Muscle layer of colon (tissue), 2 donors: ENCODE measurements at regions not wholly inside any gene's neighbourhood (a gene's known extent, or its start where the extent isn't known, plus 50 kb on each side); places are given as distances from the start of the nearest gene placed in this dataset.

Experiments used
- H3K27ac ChIP-seq: one replicate; pipeline ENCODE4 v1.7.0; 2013; ENCODE audit warnings: low read depth, mild to moderate bottlenecking, low read length, moderate library complexity
- H3K27me3 ChIP-seq, 2 donors: one replicate each; pipeline ENCODE4 v1.7.0; 2013; ENCODE audit warnings: low read length in 2 of 2, mild to moderate bottlenecking in 2 of 2; ENCODE audit not compliant: insufficient read depth in 2 of 2, control insufficient read depth in 1 of 2
- H3K36me3 ChIP-seq: one replicate; pipeline ENCODE4 v1.7.0; 2013; ENCODE audit warnings: mild to moderate bottlenecking, low read length; ENCODE audit not compliant: insufficient read depth
- H3K4me1 ChIP-seq: one replicate; pipeline ENCODE4 v1.7.0; 2013; ENCODE audit warnings: mild to moderate bottlenecking, low read length; ENCODE audit not compliant: insufficient read depth
- H3K4me3 ChIP-seq, 2 donors: one replicate each; pipeline ENCODE4 v1.7.0; 2013; ENCODE audit warnings: low read length in 2 of 2, low read depth in 1 of 2, mild to moderate bottlenecking in 1 of 2, moderate library complexity in 1 of 2
- H3K9ac ChIP-seq: one replicate; pipeline ENCODE4 v1.7.0; 2013; ENCODE audit warnings: low read length
- H3K9me3 ChIP-seq: one replicate; pipeline ENCODE4 v1.7.0; 2013; ENCODE audit warnings: mild to moderate bottlenecking, low read length
- donor health status: abdominal sarcoma.
- donor health status: Adenocarcinoma of cecum.

DNA sequence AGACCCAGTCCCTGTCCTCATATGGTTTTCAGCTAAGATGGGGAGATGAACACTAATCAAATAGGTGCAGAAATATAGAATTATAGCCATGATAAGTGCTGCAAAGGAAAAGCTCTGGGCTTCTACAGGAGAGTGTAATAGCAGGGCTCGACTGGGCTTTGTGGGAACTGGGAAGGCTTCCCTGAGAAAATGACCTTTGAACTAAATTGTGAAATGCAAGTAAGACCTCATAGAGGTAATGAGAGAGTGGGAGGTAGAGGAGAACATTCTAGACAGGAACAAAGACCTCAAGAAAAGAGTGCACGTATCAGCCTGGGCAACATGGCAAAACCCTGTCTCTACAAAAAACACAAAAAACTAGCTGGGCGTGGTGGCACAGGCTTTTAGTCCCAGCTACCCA is 231.6 kb downstream of the ABHD5 start:
- Histone ChIP-seq H3K4me1 (no peaks in the 10 kb centered on the region), H3K36me3 (no peaks in the 10 kb centered on the region), H3K27me3 (peaks cover 16 to 25% of the 10 kb centered on the region in 2 donors), H3K4me3 (no peak overlapping the region), H3K27ac (no peak overlapping the region), H3K9me3 (no peaks in the 10 kb centered on the region), H3K9ac (no peak overlapping the region)

DNA sequence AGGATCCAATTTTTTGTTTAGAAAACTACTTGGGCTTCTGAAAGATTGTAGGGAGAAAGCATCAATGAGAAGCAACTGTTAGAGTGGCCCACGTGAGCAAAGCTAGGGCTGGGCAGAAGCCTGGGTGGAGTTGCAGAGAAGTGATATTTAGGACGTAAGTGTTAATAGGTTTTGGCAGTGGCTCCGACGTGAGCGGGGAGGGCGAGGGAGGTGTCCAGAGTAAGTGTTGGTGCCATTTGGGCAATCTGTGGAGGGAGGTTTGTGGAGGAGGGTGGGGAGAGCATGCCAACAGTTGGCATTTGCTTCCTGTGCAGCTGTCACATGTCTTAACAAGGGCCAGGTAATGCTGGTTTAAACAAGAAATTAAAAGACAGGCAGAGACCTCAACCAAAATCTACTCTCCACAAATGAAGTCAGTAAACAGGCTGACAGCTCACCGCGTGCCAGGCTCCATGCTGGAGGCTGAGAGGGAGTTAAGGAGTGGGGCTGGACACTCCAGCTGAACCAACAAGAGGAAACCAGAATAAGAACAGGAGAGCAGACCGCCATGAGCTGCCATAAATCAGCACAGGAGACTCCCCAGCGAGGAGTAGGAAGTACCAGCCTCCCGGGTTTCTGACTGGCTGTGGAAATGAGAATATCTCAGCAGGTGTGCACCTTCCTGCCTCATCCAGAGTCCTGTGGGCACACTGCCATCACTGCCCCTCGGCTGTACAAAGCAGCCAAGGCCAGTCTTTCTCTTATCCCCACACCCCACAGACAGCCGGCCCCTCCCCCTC is 232.6 kb downstream of the ABHD5 start:
- H3K4me3 ChIP-seq = no peak overlapping the region
- no peak overlapping the region for H3K27ac ChIP-seq
- H3K4me1 ChIP-seq = no peaks in the 10 kb centered on the region
- H3K27me3 ChIP-seq = peaks cover 16 to 25% of the 10 kb centered on the region in 2 donors
- no peaks in the 10 kb centered on the region for H3K36me3 ChIP-seq
- no peaks in the 10 kb centered on the region for H3K9me3 ChIP-seq
- no peak overlapping the region for H3K9ac ChIP-seq

DNA sequence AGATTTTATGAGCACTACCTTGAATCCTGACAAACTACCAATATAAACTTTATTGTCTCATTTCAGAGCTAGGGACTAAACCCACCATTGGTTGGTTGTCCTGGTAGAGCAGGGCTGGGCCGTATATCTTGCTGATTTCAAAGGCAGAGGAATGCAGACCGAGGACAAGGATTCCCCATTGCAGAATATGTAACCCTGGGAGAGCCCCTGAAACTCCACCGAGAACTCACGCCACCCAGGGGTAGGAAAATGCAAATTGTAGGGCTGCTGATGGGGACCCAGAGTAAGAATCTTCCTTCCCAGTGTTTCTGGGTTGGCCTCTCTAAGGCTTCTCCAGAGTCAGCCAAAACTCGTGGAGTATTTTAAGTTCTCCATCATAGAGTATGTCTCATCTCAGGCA is 235.3 kb downstream of the ABHD5 start:
- H3K9ac ChIP-seq = no peak overlapping the region
- H3K9me3 ChIP-seq = no peaks in the 10 kb centered on the region
- no peak overlapping the region for H3K27ac ChIP-seq
- peaks cover 16 to 25% of the 10 kb centered on the region in 2 donors for H3K27me3 ChIP-seq
- H3K4me3 ChIP-seq = no peak overlapping the region
- H3K4me1 ChIP-seq = no peaks in the 10 kb centered on the region
- no peaks in the 10 kb centered on the region for H3K36me3 ChIP-seq

DNA sequence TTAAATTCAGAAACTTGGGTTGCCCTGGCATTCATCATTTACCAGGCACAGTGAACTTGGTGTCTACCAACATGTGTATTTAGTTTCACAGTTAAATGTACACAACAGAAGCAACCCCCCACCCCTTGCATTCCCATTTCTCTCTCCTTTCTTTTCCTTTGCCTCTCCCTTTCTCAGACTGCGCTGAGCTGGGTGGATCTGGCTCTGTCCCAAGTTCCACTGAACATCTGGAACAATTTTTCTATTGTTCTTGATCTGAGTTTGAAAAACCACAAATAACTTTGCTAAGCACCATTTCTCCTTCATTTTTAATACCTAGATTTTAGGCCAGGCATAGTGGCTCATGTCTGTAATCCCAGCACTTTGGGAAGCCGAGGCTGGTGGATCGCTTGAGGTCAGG is 242.2 kb downstream of the ABHD5 start:
- Histone ChIP-seq H3K4me3 (no peak overlapping the region), H3K4me1 (no peaks in the 10 kb centered on the region), H3K9ac (no peak overlapping the region), H3K9me3 (no peaks in the 10 kb centered on the region), H3K27ac (no peak overlapping the region), H3K27me3 (no peaks in the 10 kb centered on the region), H3K36me3 (no peaks in the 10 kb centered on the region)

DNA sequence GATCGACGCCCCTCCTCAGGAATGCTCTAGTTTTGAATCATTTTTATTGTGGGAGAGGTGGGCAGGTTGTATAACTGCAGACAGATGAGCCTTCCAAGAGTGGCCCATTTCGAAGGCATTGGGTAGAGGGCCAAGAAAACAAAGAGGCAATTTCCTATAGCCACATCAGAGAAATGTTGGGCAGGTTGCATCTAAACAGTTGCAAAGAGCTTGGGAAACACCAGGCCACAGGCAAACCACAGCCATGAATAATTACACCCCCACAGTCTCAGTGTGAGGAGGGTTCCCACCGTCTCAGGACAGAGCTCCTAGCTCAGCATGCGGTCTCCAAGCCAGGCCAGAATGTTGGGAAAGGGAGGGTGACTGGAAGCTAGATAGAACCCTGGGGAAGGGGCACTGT is 257.3 kb downstream of the ABHD5 start:
- Histone ChIP-seq H3K27me3 (no peaks in the 10 kb centered on the region), H3K27ac (no peak overlapping the region), H3K9ac (no peak overlapping the region), H3K9me3 (no peaks in the 10 kb centered on the region), H3K4me3 (no peak overlapping the region), H3K4me1 (no peaks in the 10 kb centered on the region), H3K36me3 (no peaks in the 10 kb centered on the region)

DNA sequence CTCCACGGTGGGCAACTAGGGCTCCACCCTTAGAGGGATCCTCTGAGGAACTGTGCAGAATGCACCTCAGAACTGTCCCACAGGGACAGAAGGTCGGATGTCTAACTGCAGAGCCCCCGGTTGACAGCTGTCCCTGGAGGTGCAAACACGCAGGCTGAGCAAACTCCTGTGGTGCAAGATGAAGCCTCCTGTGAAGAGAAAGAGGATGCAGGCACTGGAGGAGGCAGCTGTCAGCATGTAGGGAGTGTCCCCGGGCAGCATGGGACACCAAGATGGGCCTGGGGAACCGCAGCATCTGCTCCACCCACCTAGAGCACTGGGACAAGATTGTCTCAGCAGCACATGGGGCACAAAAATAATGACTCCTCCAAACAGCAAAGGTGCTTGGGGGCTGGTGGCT is 258.9 kb downstream of the ABHD5 start:
- Histone ChIP-seq H3K9ac (no peak overlapping the region), H3K36me3 (no peaks in the 10 kb centered on the region), H3K4me3 (no peak overlapping the region), H3K27me3 (no peaks in the 10 kb centered on the region), H3K27ac (no peak overlapping the region), H3K9me3 (no peaks in the 10 kb centered on the region), H3K4me1 (no peaks in the 10 kb centered on the region)

DNA sequence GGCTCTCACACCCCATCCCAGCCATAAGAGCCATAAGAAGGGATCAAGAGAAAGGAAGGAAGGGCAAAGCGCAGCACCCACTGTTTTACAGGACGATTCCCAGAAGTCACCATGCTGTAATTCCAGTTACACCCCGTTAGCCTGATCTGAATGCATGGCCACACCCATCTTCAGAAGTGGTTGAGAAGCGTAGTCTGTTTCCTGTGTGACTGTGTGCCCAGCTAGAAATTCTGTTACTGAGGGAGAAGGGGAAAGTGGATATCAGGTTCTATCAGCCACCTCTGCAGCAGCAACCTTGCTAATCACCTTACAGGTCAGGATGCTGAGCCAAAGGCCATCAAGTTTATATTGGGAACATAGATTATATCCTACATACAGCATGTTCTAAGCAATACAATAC is 260.0 kb downstream of the ABHD5 start:
- Histone ChIP-seq H3K27me3 (no peaks in the 10 kb centered on the region), H3K9ac (no peak overlapping the region), H3K36me3 (no peaks in the 10 kb centered on the region), H3K4me1 (no peaks in the 10 kb centered on the region), H3K4me3 (no peak overlapping the region), H3K27ac (no peak overlapping the region), H3K9me3 (no peaks in the 10 kb centered on the region)

DNA sequence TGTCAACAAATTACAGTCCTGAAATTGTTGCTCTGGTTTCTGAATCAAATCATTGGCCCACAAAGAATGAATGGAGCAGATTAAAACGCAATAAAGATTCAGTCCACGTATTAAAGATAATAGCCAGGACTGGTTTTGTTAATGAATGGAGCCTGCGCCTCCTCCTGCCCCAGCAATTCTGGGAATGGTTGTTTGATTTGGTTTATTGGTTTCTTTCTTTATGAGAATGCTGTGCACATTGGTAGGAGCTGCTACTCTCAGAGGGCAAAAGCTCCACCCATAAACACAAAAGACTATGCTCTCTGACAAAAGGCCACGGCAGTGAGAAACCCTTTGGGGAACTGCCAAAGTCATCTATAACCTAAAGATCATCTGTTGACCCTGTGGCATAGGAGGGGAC is 261.1 kb downstream of the ABHD5 start:
- no peaks in the 10 kb centered on the region for H3K9me3 ChIP-seq
- no peak overlapping the region for H3K9ac ChIP-seq
- no peak overlapping the region for H3K27ac ChIP-seq
- no peaks in the 10 kb centered on the region for H3K36me3 ChIP-seq
- H3K27me3 ChIP-seq = no peaks in the 10 kb centered on the region
- H3K4me1 ChIP-seq = no peaks in the 10 kb centered on the region
- no peak overlapping the region for H3K4me3 ChIP-seq

DNA sequence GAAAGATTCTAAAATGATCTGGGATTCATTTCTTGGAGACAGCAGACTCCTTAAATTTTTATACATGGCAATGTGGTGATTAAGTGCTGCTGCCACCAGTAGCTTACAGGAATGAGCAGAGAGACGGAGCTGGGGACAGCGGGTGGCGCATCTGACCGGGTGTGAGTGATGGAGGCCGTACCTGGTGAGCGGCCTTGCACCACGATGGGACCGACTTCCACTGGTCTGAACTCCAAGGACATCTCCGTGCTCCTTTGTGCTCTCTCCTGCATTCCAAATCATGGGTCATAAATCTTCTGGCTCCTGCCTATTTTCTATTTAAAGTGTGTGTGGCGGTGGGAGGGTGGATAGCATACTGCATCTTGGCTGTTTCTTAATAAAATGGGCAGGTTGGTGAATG is 262.6 kb downstream of the ABHD5 start:
- no peak overlapping the region for H3K4me3 ChIP-seq
- H3K9ac ChIP-seq = no peak overlapping the region
- H3K9me3 ChIP-seq = no peaks in the 10 kb centered on the region
- H3K27me3 ChIP-seq = no peaks in the 10 kb centered on the region
- H3K4me1 ChIP-seq = no peaks in the 10 kb centered on the region
- no peak overlapping the region for H3K27ac ChIP-seq
- H3K36me3 ChIP-seq = no peaks in the 10 kb centered on the region

DNA sequence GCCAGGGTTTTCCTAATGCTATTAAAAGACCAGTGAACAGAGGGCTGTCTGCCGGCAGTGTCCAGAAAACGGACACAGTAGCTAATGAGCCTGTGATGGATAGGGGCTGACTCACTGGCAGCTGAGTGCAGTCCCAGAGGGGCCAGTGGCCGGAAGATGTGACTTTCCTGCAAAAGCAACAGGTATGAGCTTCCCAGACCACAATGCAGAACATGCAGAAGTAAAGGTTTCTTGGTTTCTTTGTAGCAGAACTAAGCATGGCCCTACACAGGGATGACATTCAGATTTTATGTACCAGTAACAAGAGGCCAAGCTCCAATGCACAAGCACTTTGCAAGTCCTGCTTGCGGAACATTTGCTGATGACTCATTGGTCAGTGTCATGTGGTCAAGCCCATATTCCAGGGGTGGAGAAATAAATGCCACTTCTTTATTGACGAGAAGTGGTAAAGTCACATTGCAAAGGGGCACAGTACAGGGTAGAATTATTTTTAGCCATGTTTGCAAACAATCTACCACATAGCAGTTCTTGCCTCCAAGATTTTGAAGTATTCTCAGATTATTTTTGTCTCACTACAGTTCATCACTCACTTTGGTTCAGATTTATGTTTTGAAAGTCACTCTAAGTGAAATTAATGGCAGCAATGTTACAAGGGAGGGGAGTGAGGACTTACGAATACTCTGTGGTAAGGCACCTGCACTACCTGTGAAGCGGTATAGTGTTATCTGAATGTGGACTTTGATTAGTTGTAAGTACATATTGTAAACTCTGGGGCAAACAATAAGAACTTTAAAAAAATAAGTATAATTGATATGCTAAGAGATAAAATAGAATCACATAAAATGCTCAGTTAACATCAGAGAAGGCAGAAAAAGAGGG is 263.3 kb downstream of the ABHD5 start:
- Histone ChIP-seq H3K9me3 (no peaks in the 10 kb centered on the region), H3K36me3 (no peaks in the 10 kb centered on the region), H3K4me3 (no peak overlapping the region), H3K27ac (no peak overlapping the region), H3K9ac (no peak overlapping the region), H3K4me1 (no peaks in the 10 kb centered on the region), H3K27me3 (no peaks in the 10 kb centered on the region)

DNA sequence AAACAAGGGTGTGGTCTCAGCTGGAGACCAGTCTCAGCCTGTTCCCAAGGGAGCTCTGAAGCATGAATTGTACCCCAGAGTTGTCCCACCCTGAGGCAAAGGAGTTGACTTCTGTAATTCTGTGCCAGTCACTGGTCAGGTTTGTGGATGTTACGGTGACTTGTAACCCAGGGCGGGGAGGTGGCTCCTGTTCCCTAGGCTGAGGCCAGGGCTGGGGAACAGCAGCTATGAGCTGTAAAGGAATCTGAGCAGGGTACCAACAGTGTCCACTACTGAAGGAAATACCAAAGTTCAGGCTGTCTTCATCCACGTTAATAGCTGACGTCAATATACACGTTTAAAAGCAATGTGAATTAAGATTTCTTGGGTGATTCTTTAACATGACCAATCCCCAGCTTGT is 266.2 kb downstream of the ABHD5 start:
- H3K9ac ChIP-seq = no peak overlapping the region
- no peaks in the 10 kb centered on the region for H3K36me3 ChIP-seq
- H3K4me3 ChIP-seq = no peak overlapping the region
- no peaks in the 10 kb centered on the region for H3K27me3 ChIP-seq
- no peaks in the 10 kb centered on the region for H3K9me3 ChIP-seq
- H3K27ac ChIP-seq = no peak overlapping the region
- no peaks in the 10 kb centered on the region for H3K4me1 ChIP-seq
